ENCODE measurements at regions not wholly inside any gene's neighbourhood (a gene's known extent, or its start where the extent isn't known, plus 50 kb on each side); places are given as distances from the start of the nearest gene placed in this dataset.

DNA sequence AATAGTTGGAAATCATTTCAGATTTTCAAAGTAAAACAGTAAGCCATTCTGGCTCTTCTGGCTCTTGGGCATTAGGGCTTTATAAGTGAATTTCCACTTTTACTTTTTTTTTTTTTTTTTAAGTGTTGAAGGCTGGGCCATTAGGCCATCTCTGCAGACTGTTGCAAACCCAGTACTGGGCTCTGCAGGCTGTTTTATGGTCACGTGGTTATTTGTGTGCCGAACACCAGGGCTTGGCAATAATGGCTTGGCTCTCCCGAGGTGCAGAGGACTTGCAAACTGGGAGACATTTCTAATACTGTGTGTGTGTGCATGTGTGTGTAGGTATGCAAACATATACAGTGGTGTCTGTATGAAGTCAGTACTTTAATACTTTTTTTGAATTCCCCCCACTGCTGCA lies 194.9 kb upstream of the CDH5 start:
- Histone ChIP-seq H3K9me3 (ENCODE audit: control insufficient read depth, insufficient read depth, low read length) (no peaks in the 10 kb centered on the region), H3K79me2 (ENCODE audit: control insufficient read depth, low read length) (no peaks in the 10 kb centered on the region), H3K4me2 (ENCODE audit: low read length) (no peak overlapping the region), H3K9me2 (replicated peaks; ENCODE audit: control insufficient read depth, low read length) (no peaks in the 10 kb centered on the region), H3F3A (ENCODE audit: control insufficient read depth, insufficient read depth) (no peaks in the 10 kb centered on the region), H3K27ac (ENCODE audit: low read depth, low read length) (no peak overlapping the region), H3K4me3 (ENCODE audit: low read length) (no peak overlapping the region), H3K4me1 (ENCODE audit: control insufficient read depth, low read length) (no peaks in the 10 kb centered on the region), H3K27me3 (ENCODE audit: control insufficient read depth, low read length) (no peaks in the 10 kb centered on the region), H4K20me1 (ENCODE audit: control insufficient read depth, insufficient read depth, low read depth, low read length) (no peaks in the 10 kb centered on the region), H3K36me3 (ENCODE audit: control insufficient read depth, low read length) (no peaks in the 10 kb centered on the region)
- TF ChIP-seq, protein P1, sequence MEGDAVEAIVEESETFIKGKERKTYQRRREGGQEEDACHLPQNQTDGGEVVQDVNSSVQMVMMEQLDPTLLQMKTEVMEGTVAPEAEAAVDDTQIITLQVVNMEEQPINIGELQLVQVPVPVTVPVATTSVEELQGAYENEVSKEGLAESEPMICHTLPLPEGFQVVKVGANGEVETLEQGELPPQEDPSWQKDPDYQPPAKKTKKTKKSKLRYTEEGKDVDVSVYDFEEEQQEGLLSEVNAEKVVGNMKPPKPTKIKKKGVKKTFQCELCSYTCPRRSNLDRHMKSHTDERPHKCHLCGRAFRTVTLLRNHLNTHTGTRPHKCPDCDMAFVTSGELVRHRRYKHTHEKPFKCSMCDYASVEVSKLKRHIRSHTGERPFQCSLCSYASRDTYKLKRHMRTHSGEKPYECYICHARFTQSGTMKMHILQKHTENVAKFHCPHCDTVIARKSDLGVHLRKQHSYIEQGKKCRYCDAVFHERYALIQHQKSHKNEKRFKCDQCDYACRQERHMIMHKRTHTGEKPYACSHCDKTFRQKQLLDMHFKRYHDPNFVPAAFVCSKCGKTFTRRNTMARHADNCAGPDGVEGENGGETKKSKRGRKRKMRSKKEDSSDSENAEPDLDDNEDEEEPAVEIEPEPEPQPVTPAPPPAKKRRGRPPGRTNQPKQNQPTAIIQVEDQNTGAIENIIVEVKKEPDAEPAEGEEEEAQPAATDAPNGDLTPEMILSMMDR (IDR thresholded peaks at IDR 0.05; ENCODE audit: low read depth, low read length, poor library complexity, severe bottlenecking) = no peak
- TF ChIP-seq EZH2phosphoT487 (IDR thresholded peaks at IDR 0.05; ENCODE audit: borderline replicate concordance, low read length) = no peak

DNA sequence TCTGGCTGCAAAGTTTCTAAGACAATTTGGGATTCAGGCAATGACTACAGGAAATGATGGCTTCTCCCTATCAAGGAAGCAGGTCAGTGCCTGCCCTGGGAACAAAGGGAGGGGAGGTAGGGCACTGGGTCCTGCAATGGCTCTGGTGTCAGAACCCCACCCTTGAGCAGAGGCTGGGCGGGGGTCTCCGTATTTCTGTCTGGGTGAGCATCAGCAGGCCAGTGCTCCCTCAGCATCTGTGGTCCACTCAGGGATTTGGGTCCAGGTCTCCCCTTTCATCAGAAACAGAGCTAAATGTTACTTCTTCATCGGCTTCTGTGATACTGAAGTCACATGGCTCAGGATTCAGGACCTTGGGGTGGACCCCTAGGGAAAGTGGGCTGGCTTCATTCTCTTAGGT lies 195.5 kb upstream of the CDH5 start:
- no peaks in the 10 kb centered on the region for H3K27me3 ChIP-seq (ENCODE audit: control insufficient read depth, low read length)
- H4K20me1 ChIP-seq (ENCODE audit: control insufficient read depth, insufficient read depth, low read depth, low read length) = no peaks in the 10 kb centered on the region
- H3K27ac ChIP-seq (ENCODE audit: low read depth, low read length) = no peak overlapping the region
- TF ChIP-seq, protein P1 (IDR thresholded peaks at IDR 0.05; ENCODE audit: low read depth, low read length, poor library complexity, severe bottlenecking) = no peak
- TF ChIP-seq EZH2phosphoT487 (IDR thresholded peaks at IDR 0.05; ENCODE audit: borderline replicate concordance, low read length) = no peak
- no peaks in the 10 kb centered on the region for H3K9me2 ChIP-seq (replicated peaks; ENCODE audit: control insufficient read depth, low read length)
- no peaks in the 10 kb centered on the region for H3K4me1 ChIP-seq (ENCODE audit: control insufficient read depth, low read length)
- no peaks in the 10 kb centered on the region for H3K79me2 ChIP-seq (ENCODE audit: control insufficient read depth, low read length)
- no peaks in the 10 kb centered on the region for H3F3A ChIP-seq (ENCODE audit: control insufficient read depth, insufficient read depth)
- no peaks in the 10 kb centered on the region for H3K36me3 ChIP-seq (ENCODE audit: control insufficient read depth, low read length)
- no peak overlapping the region for H3K4me2 ChIP-seq (ENCODE audit: low read length)
- H3K4me3 ChIP-seq (ENCODE audit: low read length) = no peak overlapping the region
- H3K9me3 ChIP-seq (ENCODE audit: control insufficient read depth, insufficient read depth, low read length) = no peaks in the 10 kb centered on the region

DNA sequence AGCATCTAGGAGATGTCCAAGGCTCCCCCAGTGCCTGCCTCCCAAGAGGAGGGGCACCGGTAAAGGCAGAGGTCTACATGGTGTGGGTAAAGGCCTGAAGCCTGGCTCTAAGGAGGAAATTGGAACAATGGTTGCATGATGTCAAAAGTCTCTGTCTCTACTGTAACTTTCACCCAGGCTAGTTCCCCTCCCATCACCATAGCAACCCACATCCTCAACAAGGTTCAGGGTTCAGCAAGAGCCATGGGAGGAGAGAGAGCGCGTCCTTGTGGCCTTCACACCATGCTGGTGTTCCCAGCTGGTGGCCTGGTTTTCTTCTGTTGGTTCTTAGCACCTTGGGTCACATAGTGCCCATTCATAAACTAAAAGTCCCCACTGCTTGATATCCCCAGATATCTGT lies 196.7 kb upstream of the CDH5 start:
- Histone ChIP-seq H3K9me3 (ENCODE audit: control insufficient read depth, insufficient read depth, low read length) (no peaks in the 10 kb centered on the region), H3K27ac (ENCODE audit: low read depth, low read length) (no peak overlapping the region), H3F3A (ENCODE audit: control insufficient read depth, insufficient read depth) (no peaks in the 10 kb centered on the region), H3K4me1 (ENCODE audit: control insufficient read depth, low read length) (no peaks in the 10 kb centered on the region), H4K20me1 (ENCODE audit: control insufficient read depth, insufficient read depth, low read depth, low read length) (no peaks in the 10 kb centered on the region), H3K4me3 (ENCODE audit: low read length) (no peak overlapping the region), H3K9me2 (replicated peaks; ENCODE audit: control insufficient read depth, low read length) (no peaks in the 10 kb centered on the region), H3K36me3 (ENCODE audit: control insufficient read depth, low read length) (no peaks in the 10 kb centered on the region), H3K4me2 (ENCODE audit: low read length) (no peak overlapping the region), H3K79me2 (ENCODE audit: control insufficient read depth, low read length) (no peaks in the 10 kb centered on the region), H3K27me3 (ENCODE audit: control insufficient read depth, low read length) (no peaks in the 10 kb centered on the region)
- TF ChIP-seq, protein P1 (IDR thresholded peaks at IDR 0.05; ENCODE audit: low read depth, low read length, poor library complexity, severe bottlenecking) = no peak
- no peak for TF ChIP-seq EZH2phosphoT487 (IDR thresholded peaks at IDR 0.05; ENCODE audit: borderline replicate concordance, low read length)

DNA sequence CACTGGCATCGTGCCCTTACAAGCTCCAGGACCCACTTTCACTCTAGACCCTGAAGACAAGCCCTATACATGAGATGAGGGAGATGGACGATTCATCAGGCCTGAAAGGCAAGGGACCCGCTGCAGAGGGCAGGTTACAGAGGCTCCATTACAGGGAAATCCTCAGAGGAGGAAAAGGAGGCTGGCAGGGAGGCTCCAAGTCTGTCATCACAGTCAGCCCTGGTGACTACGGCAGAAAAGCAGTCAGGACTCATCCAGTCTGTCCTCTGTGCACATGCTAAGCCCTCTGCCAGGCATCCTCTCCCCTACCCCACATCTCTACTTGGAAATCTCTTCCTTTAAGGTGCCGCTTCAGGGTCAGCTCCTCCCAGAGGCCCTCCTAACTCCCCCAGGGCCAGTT lies 197.7 kb upstream of the CDH5 start:
- Histone ChIP-seq H3K27ac (ENCODE audit: low read depth, low read length) (no peak overlapping the region), H3K79me2 (ENCODE audit: control insufficient read depth, low read length) (no peaks in the 10 kb centered on the region), H3K9me3 (ENCODE audit: control insufficient read depth, insufficient read depth, low read length) (no peaks in the 10 kb centered on the region), H3K4me1 (ENCODE audit: control insufficient read depth, low read length) (no peaks in the 10 kb centered on the region), H4K20me1 (ENCODE audit: control insufficient read depth, insufficient read depth, low read depth, low read length) (no peaks in the 10 kb centered on the region), H3K4me3 (ENCODE audit: low read length) (no peak overlapping the region), H3K9me2 (replicated peaks; ENCODE audit: control insufficient read depth, low read length) (no peaks in the 10 kb centered on the region), H3K27me3 (ENCODE audit: control insufficient read depth, low read length) (no peaks in the 10 kb centered on the region), H3K4me2 (ENCODE audit: low read length) (no peak overlapping the region), H3K36me3 (ENCODE audit: control insufficient read depth, low read length) (no peaks in the 10 kb centered on the region), H3F3A (ENCODE audit: control insufficient read depth, insufficient read depth) (no peaks in the 10 kb centered on the region)
- no peak for TF ChIP-seq EZH2phosphoT487 (IDR thresholded peaks at IDR 0.05; ENCODE audit: borderline replicate concordance, low read length)
- TF ChIP-seq, protein P1 (IDR thresholded peaks at IDR 0.05; ENCODE audit: low read depth, low read length, poor library complexity, severe bottlenecking) = no peak

Data from DOHH2 (cell line).